GM10266 (cell line): ENCODE measurements at regions not wholly inside any gene's neighbourhood (a gene's known extent, or its start where the extent isn't known, plus 50 kb on each side); places are given as distances from the start of the nearest gene placed in this dataset.

Experiments used
- DNase-seq: peaks from one replicate; pipeline ENCODE4 v3.0.0; 2012; ENCODE audit errors: extremely low spot score
- CTCF ChIP-seq: IDR thresholded peaks from 2 replicates; pipeline ENCODE4 v1.5.1; 2012; ENCODE audit warnings: mild to moderate bottlenecking, low read depth; ENCODE audit not compliant: control insufficient read depth, insufficient read depth; ENCODE audit errors: missing control alignments

DNA sequence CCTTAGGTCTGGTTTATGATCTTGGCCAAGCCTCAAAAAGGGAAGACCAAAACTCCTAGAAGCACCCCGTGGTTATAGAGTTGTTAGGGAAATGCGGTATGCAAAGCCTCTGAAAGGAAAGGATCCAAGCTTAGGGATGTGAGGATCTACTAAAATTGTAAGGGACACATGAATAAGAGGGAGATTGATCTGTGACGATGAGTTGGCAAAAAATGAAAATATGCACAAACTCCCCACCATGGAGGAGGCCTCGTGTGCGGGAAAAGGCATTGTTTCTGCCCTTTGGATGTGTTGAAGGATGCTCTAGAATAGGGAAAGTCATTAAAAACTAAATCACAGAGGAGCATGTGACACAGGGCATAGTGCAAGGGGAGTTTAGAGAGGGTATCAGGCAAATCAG, 88.7 kb upstream of the UBL3 start:
- TF ChIP-seq CTCF, result no peak
- DNase-seq, result no peak

DNA sequence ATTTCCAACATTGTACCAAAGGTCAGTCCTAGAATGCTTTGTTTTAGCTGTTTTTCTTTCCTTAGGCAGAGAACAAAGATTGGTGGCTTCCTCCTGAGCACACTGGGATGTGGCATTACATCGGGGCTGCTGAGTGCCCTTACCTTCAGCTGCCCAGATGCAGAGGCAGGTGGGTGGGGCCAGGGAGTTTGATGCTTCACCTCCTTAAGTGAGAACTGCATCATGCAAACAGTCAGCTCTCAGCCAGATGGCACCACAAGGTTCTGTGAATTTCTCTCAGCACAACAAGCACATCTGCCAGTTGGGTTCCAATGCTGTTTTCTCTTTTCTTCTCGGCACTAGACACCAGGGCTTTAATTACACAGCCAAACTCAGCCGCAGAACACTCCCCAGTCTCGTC, 87.4 kb upstream of the UBL3 start:
- no peak for DNase-seq
- TF ChIP-seq CTCF, result no peak

DNA sequence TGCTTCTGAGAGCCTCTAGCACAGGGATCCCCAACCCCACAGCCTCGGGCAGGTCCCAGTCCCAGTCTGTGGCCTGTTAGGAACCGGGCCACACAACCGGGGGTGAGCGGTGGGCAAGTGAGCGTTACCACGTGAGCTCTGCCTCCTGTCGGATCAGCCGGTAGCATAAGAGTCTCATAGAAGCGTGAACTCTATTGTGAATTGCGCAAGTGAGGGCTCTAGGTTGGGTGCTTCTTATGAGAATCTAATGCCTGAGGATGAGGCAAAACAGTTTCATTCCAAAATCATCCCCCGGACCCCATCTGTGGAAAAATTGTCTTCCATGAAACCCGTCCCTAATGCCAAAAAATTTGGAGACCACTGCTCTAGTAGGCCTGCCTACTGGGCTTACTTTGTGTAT, 87.0 kb upstream of the UBL3 start:
- no peak for DNase-seq
- TF ChIP-seq CTCF, result no peak

DNA sequence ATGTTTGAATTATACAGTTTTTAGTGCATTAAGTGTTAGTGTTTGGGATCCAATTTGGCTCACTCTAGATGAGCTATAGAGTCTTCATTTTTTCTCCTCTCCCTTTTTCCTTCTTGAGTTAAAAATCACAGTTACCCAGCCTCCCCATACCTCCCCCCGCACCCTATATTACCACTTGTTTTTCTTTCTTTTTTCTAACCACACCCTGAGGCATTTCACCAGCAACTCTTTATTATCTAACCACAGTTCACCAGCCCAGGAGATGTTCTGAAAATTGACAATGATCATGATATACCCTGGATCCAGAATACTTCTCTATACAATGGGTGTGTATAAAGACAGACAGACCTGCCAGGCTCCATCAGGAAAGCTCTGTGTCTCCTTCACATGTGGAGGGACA, 86.5 kb upstream of the UBL3 start:
- TF ChIP-seq CTCF, result no peak
- no peak for DNase-seq

DNA sequence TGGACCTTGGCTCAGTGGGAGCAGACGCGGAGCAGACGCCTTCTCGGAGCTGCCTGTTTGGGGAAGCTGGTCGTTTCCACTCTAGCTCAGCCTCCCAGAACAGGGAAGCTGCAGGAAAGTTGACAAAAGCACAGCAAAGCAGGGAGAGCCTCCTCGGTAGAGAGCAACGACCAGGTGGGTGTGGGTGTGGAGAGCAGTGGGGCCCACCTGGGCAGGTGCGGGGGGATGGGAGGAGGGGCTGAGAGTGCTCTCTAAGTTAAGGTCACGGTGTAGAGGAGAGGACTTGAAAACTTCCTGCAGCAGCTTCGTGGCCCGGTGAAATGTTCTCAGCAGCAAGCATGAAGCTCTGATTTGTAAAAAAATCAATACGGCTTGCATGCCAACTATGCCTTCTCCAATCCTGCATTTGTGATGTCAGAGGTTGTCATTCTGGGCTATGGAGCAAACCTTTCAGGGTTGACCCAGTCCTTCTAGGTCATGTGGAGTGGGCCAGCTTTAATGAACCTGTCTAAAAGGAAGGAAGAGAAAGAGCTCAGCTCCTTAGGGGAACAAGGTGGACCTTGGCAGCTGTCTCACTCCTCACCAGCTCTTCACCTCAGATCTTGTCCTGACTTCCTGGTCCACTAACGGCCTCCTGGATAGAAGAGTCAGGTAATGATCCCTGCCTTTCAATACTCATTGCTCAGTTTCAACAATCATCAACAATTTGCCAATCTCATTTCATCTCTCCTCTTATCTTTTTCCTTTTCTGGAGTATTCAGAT, 85.8 kb upstream of the UBL3 start:
- no peak for DNase-seq
- TF ChIP-seq CTCF, result no peak

DNA sequence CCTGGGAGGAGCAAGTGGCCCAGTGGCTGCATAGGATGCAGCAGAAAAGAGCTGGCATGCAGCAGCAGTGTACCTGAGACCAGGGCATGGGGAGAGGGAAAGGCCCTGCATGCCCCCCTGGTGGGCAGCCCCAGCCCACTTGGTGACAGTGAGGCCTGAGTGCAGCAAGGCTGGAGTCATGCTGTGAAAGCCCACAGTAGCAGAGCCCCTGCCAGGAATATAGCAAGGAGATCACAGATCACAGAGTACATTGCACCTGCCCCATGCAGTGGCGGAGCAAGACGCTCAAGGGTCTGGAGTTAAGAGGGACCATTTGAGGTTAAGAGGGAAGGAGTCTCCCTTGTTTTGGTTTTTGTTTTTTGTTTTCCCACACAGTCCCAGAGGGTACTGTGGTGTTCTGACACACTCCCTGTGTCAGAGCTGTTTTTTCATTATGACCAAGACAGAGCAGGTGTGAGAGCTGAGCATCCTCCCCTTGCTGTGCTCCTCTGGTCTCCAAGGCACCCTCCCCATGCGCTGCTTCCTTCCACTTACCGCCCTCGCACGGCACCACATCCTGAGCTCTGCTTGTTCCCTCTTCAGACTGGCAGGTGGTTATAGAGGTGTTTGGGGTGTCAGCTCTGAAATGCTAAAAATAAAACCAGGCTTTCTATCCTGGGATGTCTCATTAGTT, 85.0 kb upstream of the UBL3 start:
- TF ChIP-seq CTCF, result no peak
- peak; percentile 59 for DNase-seq
